Transverse colon (tissue), 4 donors: ENCODE measurements at regions not wholly inside any gene's neighbourhood (a gene's known extent, or its start where the extent isn't known, plus 50 kb on each side); places are given as distances from the start of the nearest gene placed in this dataset.

ENCODE experiments used
- CTCF ChIP-seq, 5 experiments: fragments of 200-600 bp in 3 of 5; fragments of 450-650 bp in 2 of 5; sonication (generic) in 3 of 5; IDR thresholded peaks; 1 replicate in 2 of 5; 2 replicates in 3 of 5; pipeline ENCODE4 v1.5.1; 2016 to 2017; ENCODE audit warnings: antibody characterized with exemption in 5 of 5, inconsistent platforms in 3 of 5, mild to moderate bottlenecking in 2 of 5, moderate library complexity in 1 of 5
- EP300 ChIP-seq: sonication (generic); formaldehyde crosslinking; IDR thresholded peaks from one replicate; pipeline ENCODE4 v1.6.1; 2017; ENCODE audit warnings: antibody characterized with exemption, low read depth
- POLR2A ChIP-seq: fragments of 450-650 bp; IDR thresholded peaks from one replicate; pipeline ENCODE4 v1.6.1; 2016; ENCODE audit warnings: antibody characterized with exemption, mild to moderate bottlenecking, moderate library complexity
- POLR2AphosphoS5 ChIP-seq, 3 donors: sonication (generic); formaldehyde crosslinking; IDR thresholded peaks; one replicate each; pipeline ENCODE4 v1.6.1; 2016; ENCODE audit warnings: antibody characterized with exemption in 3 of 3

GRCh38 chr3:25150199-25150598, 277.9 kb upstream of the RARB start:
- TF ChIP-seq CTCF (IDR thresholded peaks at IDR 0.05) (no peak), POLR2AphosphoS5 (IDR thresholded peaks at IDR 0.05) (no peak), EP300 (no peak), POLR2A (no peak)
